GM19043 (cell line): ENCODE measurements at regions not wholly inside any gene's neighbourhood (a gene's known extent, or its start where the extent isn't known, plus 50 kb on each side); places are given as distances from the start of the nearest gene placed in this dataset.

Source experiments
- ATAC-seq: cut with Tn5 transposase; IDR thresholded peaks from one replicate; pipeline ENCODE4 v1.9.1; 2021; ENCODE audit warnings: low read depth; ENCODE audit not compliant: unreplicated experiment

DNA sequence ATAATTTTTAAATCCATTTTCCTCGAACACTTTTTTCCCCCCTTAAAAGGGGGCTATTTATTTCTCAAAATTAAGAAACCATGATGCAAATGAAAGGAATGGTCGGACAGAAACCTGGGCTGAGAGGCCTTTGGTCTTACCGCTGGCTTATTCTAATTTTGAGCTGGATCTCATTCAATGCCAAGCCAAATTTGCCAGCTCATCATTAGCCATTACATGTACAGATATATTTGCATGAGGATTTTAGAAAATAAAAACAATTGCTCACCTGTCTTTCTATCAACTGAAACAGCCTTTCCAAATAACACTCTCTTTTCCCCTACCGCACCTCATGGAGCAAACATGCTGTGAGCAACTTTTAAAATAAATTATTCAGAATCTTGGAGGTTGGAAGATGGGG is 219.5 kb upstream of the DTNBP1 start:
- ATAC-seq: no peak

- ATAC-seq: no peak
Observed at GRCh38 chr6:15881150-15881549, 218.3 kb upstream of the DTNBP1 start.

DNA sequence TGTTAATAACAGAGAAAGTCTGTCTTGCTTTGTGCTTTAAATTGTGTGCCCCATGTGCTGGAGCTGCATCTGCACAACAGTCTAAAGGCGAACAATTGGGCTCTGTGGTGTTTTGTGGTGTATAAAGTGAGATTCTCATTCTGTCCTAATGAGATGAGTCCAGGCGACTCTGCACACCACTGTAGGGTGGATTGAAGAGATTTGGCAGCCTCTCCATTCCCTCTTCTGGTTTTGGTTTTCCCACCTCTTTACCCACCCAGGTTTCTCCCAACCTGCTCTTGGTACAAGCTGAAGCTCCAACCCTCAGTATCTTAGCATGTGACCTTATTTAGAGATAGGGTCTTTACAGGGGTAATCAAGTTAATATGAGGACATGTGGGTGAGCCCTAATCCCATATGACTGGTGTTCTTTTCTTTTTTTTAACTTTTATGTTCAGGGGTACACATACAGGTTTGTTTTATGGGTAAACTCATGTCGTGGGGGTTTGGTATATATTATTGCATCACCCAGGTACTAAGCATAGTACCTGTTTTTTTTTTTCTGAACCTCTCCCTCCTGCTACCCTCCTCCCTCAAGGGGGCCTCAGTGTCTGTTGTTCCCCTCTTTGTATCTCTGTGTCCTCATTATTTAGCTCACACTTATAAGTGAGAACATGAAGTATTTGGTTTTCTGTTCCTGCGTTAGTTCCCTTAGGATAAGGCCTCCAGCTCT is 217.6 kb upstream of the DTNBP1 start:
- ATAC-seq: no peak

DNA sequence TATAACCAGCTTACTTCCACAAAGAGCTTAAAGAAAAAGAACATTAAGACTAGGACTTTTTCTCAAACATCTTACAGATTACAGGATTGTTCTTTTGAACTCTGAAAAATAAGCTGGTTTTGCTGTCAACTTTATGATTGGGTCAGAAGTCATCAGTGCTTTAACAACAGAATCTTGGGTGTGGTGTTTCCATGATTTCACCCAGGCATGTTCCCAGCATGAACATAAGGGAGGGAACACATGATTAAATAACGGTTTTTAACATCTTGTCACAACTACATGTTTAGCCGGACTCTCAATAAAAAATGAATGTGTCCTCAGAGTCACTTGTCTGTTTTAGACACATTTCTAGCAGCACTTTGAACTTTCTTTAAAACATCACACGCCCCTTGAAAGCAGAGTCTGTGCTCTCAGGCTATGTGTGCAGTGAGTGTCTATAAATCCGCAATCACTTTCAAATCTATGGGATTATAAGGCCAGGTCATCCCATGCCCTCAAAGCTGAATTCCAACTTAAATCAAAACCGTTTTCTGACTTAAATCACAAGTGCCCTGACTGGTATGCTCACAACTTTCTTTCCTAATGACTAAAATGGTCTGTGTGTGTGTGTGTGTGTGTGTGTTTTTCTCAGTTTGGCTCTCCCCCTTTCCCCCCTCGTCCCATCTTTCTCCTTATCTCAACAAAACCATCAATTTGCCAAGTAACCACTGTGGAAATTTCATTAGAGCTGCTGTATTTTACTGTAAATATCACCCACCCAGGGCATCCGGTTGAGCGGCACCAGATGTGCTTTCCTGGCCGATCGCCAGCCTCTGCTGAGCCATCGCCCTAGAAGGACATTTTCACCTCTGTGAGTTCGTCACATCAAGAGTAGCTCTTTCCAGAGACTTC is 216.8 kb upstream of the DTNBP1 start:
- ATAC-seq: peak; percentile 63

GRCh38 chr6:15877231-15877630 is 214.4 kb upstream of the DTNBP1 start:
- ATAC-seq: no peak

DNA sequence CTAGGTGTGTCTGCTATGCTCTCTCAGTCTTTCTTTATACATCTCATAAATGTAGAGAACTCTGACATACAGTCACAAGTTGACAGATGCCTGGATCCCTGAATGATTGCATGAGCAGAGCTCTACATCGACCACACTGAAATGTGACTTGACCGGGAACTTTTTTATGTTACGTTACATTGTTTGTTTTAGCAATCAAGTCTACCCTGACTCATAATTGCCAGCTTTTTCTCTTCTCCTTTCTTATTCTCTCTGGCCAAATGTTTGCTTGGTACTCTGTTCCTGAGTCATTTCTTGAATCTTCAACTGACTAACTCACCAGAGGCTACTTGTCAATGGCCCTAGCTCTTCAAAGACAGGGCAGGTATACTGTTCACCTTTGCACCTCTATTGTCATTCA is 213.6 kb upstream of the DTNBP1 start:
- no peak for ATAC-seq

- ATAC-seq: no peak
Observed at GRCh38 chr6:15875797-15876196, 213.0 kb upstream of the DTNBP1 start.

- ATAC-seq: no peak
Observed at GRCh38 chr6:15874821-15875220, 212.0 kb upstream of the DTNBP1 start.

DNA sequence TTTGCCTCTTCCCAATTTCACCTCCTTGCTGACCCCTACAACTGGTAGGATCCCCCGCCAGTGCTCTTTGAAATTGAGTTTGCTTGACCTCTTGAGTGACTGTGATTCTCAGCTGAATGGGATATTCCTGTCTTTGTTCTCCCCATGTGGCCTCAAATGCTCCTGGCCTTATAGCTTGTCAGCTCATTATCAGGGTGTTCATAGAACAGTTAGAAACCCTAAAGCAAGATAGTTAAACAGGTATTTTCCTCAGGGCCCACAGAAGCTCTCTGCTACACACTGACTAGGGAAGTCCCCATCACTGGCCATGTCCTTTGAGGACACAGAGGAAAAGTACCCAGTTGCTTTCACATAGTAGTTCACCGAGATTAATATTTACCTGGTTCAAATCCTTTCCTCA is 211.5 kb upstream of the DTNBP1 start:
- ATAC-seq: no peak

GRCh38 chr6:15872241-15873103 is 209.6 kb upstream of the DTNBP1 start:
- no peak for ATAC-seq

- no peak for ATAC-seq
Observed at GRCh38 chr6:15871276-15871675, 208.4 kb upstream of the DTNBP1 start.

GRCh38 chr6:15870333-15871043 is 207.7 kb upstream of the DTNBP1 start:
- no peak for ATAC-seq

DNA sequence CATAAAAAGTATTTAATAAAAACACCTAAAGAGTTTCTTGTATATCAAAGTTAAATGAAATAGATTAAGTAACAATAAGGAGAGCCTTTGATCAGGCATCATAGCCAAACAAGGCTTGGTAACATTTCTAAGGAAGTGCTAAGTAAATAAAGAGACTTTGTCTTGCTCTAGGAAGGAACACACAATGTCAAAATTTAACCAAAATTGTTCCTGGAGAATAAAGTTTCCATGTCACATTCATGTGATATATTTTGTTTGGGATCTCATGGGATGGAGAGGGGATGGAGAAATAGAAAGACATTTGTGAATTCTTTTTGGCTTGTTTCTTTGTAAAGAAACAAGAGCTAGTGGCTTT is 201.9 kb upstream of the DTNBP1 start:
- no peak for ATAC-seq

DNA sequence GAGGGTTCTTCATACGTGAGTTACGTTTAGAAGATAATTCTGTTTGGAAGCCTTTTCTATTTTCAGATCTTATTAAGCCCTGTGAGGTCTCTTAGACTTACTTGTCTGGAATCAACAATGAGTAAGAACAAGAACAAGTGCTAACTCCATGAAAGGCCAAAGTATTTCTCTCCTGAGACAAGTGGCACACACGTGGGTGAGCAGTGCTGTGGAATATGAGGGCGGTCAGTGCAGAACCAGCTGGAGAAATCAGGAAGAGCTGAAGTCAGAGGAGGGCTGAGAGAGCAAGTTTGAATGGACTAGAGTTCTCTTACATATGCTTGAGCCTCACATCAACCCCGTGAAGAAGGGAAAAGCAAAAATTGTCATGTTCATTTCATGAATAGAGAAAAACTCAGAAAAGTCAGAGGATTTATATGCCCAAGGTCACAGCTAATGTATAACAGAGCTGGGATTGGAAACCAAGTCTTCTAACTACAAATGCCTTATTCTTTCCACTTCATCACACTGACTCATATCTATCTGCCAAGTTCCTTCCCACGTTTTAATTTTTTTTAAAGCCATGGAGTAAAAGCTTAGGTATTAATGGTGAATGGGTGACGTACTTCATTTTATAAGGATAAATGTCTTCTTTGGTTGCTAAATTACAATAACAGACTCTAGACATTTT is 201.3 kb upstream of the DTNBP1 start:
- ATAC-seq: no peak

DNA sequence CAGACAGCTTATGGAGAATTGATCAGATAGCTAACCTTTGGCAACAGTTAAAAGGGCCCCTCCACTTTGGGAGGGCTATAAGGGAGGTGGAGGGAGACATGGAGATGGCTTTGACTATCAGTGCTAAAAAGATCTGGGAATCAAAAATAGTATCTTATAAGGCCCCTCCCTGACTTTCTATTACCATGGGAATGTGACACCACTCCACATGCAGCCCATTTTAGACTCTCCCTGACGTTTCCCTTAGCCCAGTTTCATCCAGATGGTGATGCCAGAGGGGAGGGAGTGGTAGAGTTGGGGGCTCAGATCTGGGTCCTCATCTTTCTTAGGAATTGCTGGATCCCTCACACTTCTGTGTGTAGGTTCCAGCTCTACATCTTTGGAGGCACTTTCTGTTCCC is 200.0 kb upstream of the DTNBP1 start:
- ATAC-seq: no peak

DNA sequence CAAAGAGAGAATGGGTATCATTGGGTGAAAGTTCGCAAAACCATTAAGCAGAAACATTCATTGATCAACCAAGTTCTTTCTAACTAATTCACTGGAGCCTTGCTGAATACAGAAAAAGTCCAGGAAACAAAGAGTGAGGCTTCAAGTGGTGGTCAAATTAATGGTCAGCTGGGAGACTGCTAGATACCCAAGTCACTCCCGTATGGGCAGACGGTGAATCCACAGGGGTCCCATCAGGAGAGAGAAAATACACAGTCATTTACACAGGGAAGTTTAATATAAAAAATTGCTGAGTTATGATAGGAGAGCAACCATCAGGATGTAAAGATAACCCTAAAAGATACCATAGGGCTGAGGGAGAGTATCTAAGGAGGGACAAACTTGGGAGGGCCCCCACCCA is 198.7 kb upstream of the DTNBP1 start:
- ATAC-seq: no peak

- ATAC-seq: no peak
Observed at GRCh38 chr6:15854826-15855710, 192.2 kb upstream of the DTNBP1 start.

- no peak for ATAC-seq
Observed at GRCh38 chr6:15854378-15854777, 191.6 kb upstream of the DTNBP1 start.

DNA sequence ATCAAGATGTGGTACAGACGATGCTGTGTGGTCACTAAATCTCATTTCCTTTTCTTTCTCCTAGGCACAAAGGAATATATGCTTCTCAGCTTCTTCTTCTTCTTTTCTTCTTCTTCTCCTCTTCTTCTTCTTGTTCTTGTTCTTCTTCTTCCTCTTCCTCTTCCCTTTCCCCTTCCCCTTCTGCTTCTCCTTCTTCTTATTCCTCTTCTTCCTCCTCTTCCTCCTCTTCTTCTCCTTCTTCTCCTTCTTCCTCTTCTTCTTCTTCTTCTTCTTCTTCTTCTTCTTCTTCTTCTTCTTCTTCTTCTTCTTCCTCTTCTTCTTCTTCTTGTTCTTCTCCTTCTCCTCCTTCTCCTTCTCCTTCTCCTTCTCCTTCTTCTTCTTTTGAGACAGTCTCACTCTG is 190.4 kb upstream of the DTNBP1 start:
- ATAC-seq: no peak
